Right atrium auricular region (tissue), 2 donors: ENCODE measurements at regions not wholly inside any gene's neighbourhood (a gene's known extent, or its start where the extent isn't known, plus 50 kb on each side); places are given as distances from the start of the nearest gene placed in this dataset.
"Not testable (repeated sequence)": the region's sequence is repeated elsewhere in the genome, so short reads cannot be mapped to it uniquely, and the experiment has no call there.

Source experiments
- DNase-seq: peaks from one replicate; pipeline ENCODE4 v3.0.0-alpha.2; 2019; ENCODE audit warnings: low spot score
- H3K27ac ChIP-seq, 2 donors: fragments of 200-600 bp; sonication (generic); 1 replicate in 1 of 2; 2 replicates in 1 of 2; pipeline ENCODE4 v1.5.1; 2016 to 2019
- H3K27me3 ChIP-seq, 2 donors: fragments of 200-600 bp; sonication (generic); one replicate each; pipeline versions ENCODE4 v1.5.1 to v1.6.0; 2017 to 2019
- H3K36me3 ChIP-seq: fragments of 200-600 bp; sonication (generic); one replicate; pipeline ENCODE4 v1.5.1; 2016
- H3K4me1 ChIP-seq, 2 donors: fragments of 200-600 bp; sonication (generic); one replicate each; pipeline versions ENCODE4 v1.5.1 to v1.6.0; 2017 to 2019
- H3K4me3 ChIP-seq, 2 donors: fragments of 200-600 bp; sonication (generic); 1 replicate in 1 of 2; 2 replicates in 1 of 2; pipeline ENCODE4 v1.5.1; 2017 to 2019; ENCODE audit warnings: mild to moderate bottlenecking in 1 of 2, moderate library complexity in 1 of 2
- H3K9me3 ChIP-seq, 2 donors: fragments of 200-600 bp; sonication (generic); one replicate each; pipeline ENCODE4 v1.5.1; 2019
- CTCF ChIP-seq, 2 donors: fragments of 200-600 bp; sonication (generic); IDR thresholded peaks; one replicate each; pipeline ENCODE4 v1.5.1; 2019; ENCODE audit warnings: antibody characterized with exemption in 2 of 2

- H3K27ac ChIP-seq = no peak overlapping the region
- no peak for DNase-seq
- H3K4me1 ChIP-seq = no peaks in the 10 kb centered on the region
- no peak overlapping the region for H3K4me3 ChIP-seq
- no peaks in the 10 kb centered on the region for H3K27me3 ChIP-seq
- H3K9me3 ChIP-seq = no peaks in the 10 kb centered on the region
- no peaks in the 10 kb centered on the region for H3K36me3 ChIP-seq
- TF ChIP-seq CTCF (IDR thresholded peaks at IDR 0.05) = no peak
Measured at GRCh38 chr9:87359958-87360601, 137.6 kb upstream of the DAPK1 start.

GRCh38 chr9:87370049-87370685 lies 127.5 kb upstream of the DAPK1 start:
- H3K36me3 ChIP-seq = no peaks in the 10 kb centered on the region
- H3K9me3 ChIP-seq = no peaks in the 10 kb centered on the region
- no peak for TF ChIP-seq CTCF (IDR thresholded peaks at IDR 0.05)
- no peaks in the 10 kb centered on the region for H3K27me3 ChIP-seq
- no peak overlapping the region for H3K27ac ChIP-seq
- no peak overlapping the region for H3K4me3 ChIP-seq
- H3K4me1 ChIP-seq = no peaks in the 10 kb centered on the region
- no peak for DNase-seq

- no peak overlapping the region for H3K27ac ChIP-seq
- no peaks in the 10 kb centered on the region for H3K4me1 ChIP-seq
- no peaks in the 10 kb centered on the region for H3K36me3 ChIP-seq
- no peak overlapping the region for H3K4me3 ChIP-seq
- no peaks in the 10 kb centered on the region for H3K27me3 ChIP-seq
- no peak for DNase-seq
- H3K9me3 ChIP-seq = no peaks in the 10 kb centered on the region
- TF ChIP-seq CTCF (IDR thresholded peaks at IDR 0.05) = no peak
Measured at GRCh38 chr9:87371795-87372355, 125.8 kb upstream of the DAPK1 start.

GRCh38 chr9:87372356-87372851 lies 125.3 kb upstream of the DAPK1 start:
- no peak for TF ChIP-seq CTCF (IDR thresholded peaks at IDR 0.05)
- Histone ChIP-seq H3K4me1 (no peaks in the 10 kb centered on the region), H3K27me3 (no peaks in the 10 kb centered on the region), H3K36me3 (no peaks in the 10 kb centered on the region), H3K9me3 (no peaks in the 10 kb centered on the region), H3K4me3 (no peak overlapping the region), H3K27ac (no peak overlapping the region)
- no peak for DNase-seq

- not testable (repeated sequence) for H3K4me3 ChIP-seq, H3K27ac ChIP-seq, H3K36me3 ChIP-seq, H3K27me3 ChIP-seq, H3K4me1 ChIP-seq, H3K9me3 ChIP-seq, DNase-seq
Measured at GRCh38 chr9:87374023-87374919, 123.4 kb upstream of the DAPK1 start.
